Uterus (tissue), 3 donors: ENCODE measurements at regions not wholly inside any gene's neighbourhood (a gene's known extent, or its start where the extent isn't known, plus 50 kb on each side); places are given as distances from the start of the nearest gene placed in this dataset.

ENCODE experiments used
- DNase-seq, 2 donors: peaks; one replicate each; pipeline ENCODE4 v3.0.0-alpha.2; 2019 to 2020
- H3K27ac ChIP-seq, 2 donors: fragments of 200-600 bp; sonication (generic); 1 replicate in 1 of 2; 2 replicates in 1 of 2; pipeline ENCODE4 v1.5.1; 2016 to 2018
- H3K27me3 ChIP-seq, 2 donors: fragments of 200-600 bp; sonication (generic); one replicate each; pipeline ENCODE4 v1.5.1; 2018 to 2019; ENCODE audit warnings: control low read depth in 1 of 2
- H3K36me3 ChIP-seq, 2 donors: fragments of 200-600 bp; sonication (generic); one replicate each; pipeline ENCODE4 v1.5.1; 2019; ENCODE audit warnings: control low read depth in 1 of 2
- H3K4me1 ChIP-seq, 2 donors: fragments of 200-600 bp; sonication (generic); one replicate each; pipeline ENCODE4 v1.5.1; 2018 to 2019; ENCODE audit warnings: control low read depth in 1 of 2
- H3K4me3 ChIP-seq, 2 donors: fragments of 200-600 bp; sonication (generic); 1 replicate in 1 of 2; 2 replicates in 1 of 2; pipeline ENCODE4 v1.5.1; 2018 to 2019; ENCODE audit warnings: mild to moderate bottlenecking in 1 of 2
- H3K9me3 ChIP-seq, 2 donors: fragments of 200-600 bp; sonication (generic); one replicate each; pipeline ENCODE4 v1.5.1; 2019; ENCODE audit warnings: control low read depth in 1 of 2
- CTCF ChIP-seq, 4 experiments: fragments of 200-600 bp in 2 of 4; fragments of 450-650 bp in 2 of 4; sonication (generic) in 2 of 4; IDR thresholded peaks; one replicate each; pipeline ENCODE4 v1.5.1; 2016 to 2019; ENCODE audit warnings: antibody characterized with exemption in 4 of 4, mild to moderate bottlenecking in 2 of 4, moderate library complexity in 1 of 4
- POLR2A ChIP-seq, 2 donors: fragments of 450-650 bp; IDR thresholded peaks; one replicate each; pipeline ENCODE4 v1.6.1; 2016; ENCODE audit warnings: antibody characterized with exemption in 2 of 2, mild to moderate bottlenecking in 1 of 2, moderate library complexity in 1 of 2
- intact Hi-C: fragments of 100-400 bp; cut with DNase I; formaldehyde crosslinking; loops from one replicate; pipeline ENCODE4 v1.15.1; 2023; ENCODE audit warnings: low total_unique reads
- donor health status: DM: yes; HTN: yes; CAD: no.

GRCh38 chr9:108234811-108235210 lies 621.0 kb downstream of the ACTL7B start:
- no peak for DNase-seq
- no peak overlapping the region for H3K4me3 ChIP-seq
- TF ChIP-seq POLR2A (IDR thresholded peaks at IDR 0.05) (no peak), CTCF (IDR thresholded peaks at IDR 0.05) (no peak)
- H3K9me3 ChIP-seq, result no peaks in the 10 kb centered on the region
- no peaks in the 10 kb centered on the region for H3K36me3 ChIP-seq
- no peak overlapping the region for H3K27ac ChIP-seq
- intact Hi-C loops, result no loop called here
- no peaks in the 10 kb centered on the region for H3K27me3 ChIP-seq
- no peaks in the 10 kb centered on the region for H3K4me1 ChIP-seq

- H3K36me3 ChIP-seq, result no peaks in the 10 kb centered on the region
- no peak for DNase-seq
- H3K4me3 ChIP-seq, result no peak overlapping the region
- H3K27ac ChIP-seq, result no peak overlapping the region
- H3K9me3 ChIP-seq, result no peaks in the 10 kb centered on the region
- intact Hi-C loops, result no loop called here
- TF ChIP-seq CTCF (IDR thresholded peaks at IDR 0.05) (no peak), POLR2A (IDR thresholded peaks at IDR 0.05) (no peak)
- no peaks in the 10 kb centered on the region for H3K4me1 ChIP-seq
- H3K27me3 ChIP-seq, result no peaks in the 10 kb centered on the region
Observed at GRCh38 chr9:108225149-108225800, 630.5 kb downstream of the ACTL7B start.

- Histone ChIP-seq H3K9me3 (no peaks in the 10 kb centered on the region), H3K27me3 (no peaks in the 10 kb centered on the region), H3K27ac (no peak overlapping the region), H3K36me3 (no peaks in the 10 kb centered on the region), H3K4me3 (no peak overlapping the region), H3K4me1 (no peaks in the 10 kb centered on the region)
- DNase-seq, result no peak
- intact Hi-C loops, result no loop called here
- TF ChIP-seq POLR2A (IDR thresholded peaks at IDR 0.05), result no peak
- no peak for TF ChIP-seq CTCF (IDR thresholded peaks at IDR 0.05)
Observed at GRCh38 chr9:108224716-108225115, 631.1 kb downstream of the ACTL7B start.

- no peak for DNase-seq
- intact Hi-C loops, result no loop called here
- H3K9me3 ChIP-seq, result no peaks in the 10 kb centered on the region
Observed at GRCh38 chr9:108219664-108220063, 636.1 kb downstream of the ACTL7B start.

More at GRCh38 chr9:108219664-108220063, 636.1 kb downstream of the ACTL7B start:
- Histone ChIP-seq H3K27me3 (no peaks in the 10 kb centered on the region), H3K27ac (no peak overlapping the region), H3K4me3 (no peak overlapping the region), H3K36me3 (no peaks in the 10 kb centered on the region), H3K4me1 (no peaks in the 10 kb centered on the region)
- TF ChIP-seq POLR2A (IDR thresholded peaks at IDR 0.05) (no peak), CTCF (IDR thresholded peaks at IDR 0.05) (no peak)
